GM18907 (cell line): ENCODE measurements at regions not wholly inside any gene's neighbourhood (a gene's known extent, or its start where the extent isn't known, plus 50 kb on each side); places are given as distances from the start of the nearest gene placed in this dataset.
A peak's percentile ranks its signal among the peaks of the same experiment; 100 is the strongest.

Experiments used
- ATAC-seq: cut with Tn5 transposase; IDR thresholded peaks from one replicate; pipeline ENCODE4 v1.9.1; 2021; ENCODE audit warnings: mild to moderate bottlenecking, moderate library complexity; ENCODE audit not compliant: unreplicated experiment

GRCh38 chr13:73902296-73902695, 231.9 kb downstream of the KLF12 start:
- no peak for ATAC-seq

GRCh38 chr13:73901324-73902068, 232.7 kb downstream of the KLF12 start:
- ATAC-seq, result no peak

GRCh38 chr13:73900591-73900990, 233.6 kb downstream of the KLF12 start:
- no peak for ATAC-seq

- ATAC-seq, result no peak
Measured at GRCh38 chr13:73898899-73899298, 235.3 kb downstream of the KLF12 start.

- no peak for ATAC-seq
Measured at GRCh38 chr13:73898276-73898675, 235.9 kb downstream of the KLF12 start.

- ATAC-seq, result no peak
Measured at GRCh38 chr13:73894995-73895571, 239.1 kb downstream of the KLF12 start.

GRCh38 chr13:73893833-73894232, 240.4 kb downstream of the KLF12 start:
- no peak for ATAC-seq

- ATAC-seq, result no peak
Measured at GRCh38 chr13:73891805-73892204, 242.4 kb downstream of the KLF12 start.

- ATAC-seq, result no peak
Measured at GRCh38 chr13:73883162-73883561, 251.0 kb downstream of the KLF12 start.

- ATAC-seq, result no peak
Measured at GRCh38 chr13:73880365-73880764, 253.8 kb downstream of the KLF12 start.

GRCh38 chr13:73879346-73880015, 254.7 kb downstream of the KLF12 start:
- ATAC-seq, result no peak

GRCh38 chr13:73877399-73877798, 256.8 kb downstream of the KLF12 start:
- ATAC-seq, result no peak

- ATAC-seq, result no peak
Measured at GRCh38 chr13:73876323-73876722, 257.9 kb downstream of the KLF12 start.

- ATAC-seq, result peak; percentile 55
Measured at GRCh38 chr13:73873940-73874830, 260.0 kb downstream of the KLF12 start.

- no peak for ATAC-seq
Measured at GRCh38 chr13:73872397-73872796, 261.8 kb downstream of the KLF12 start.

- ATAC-seq, result no peak
Measured at GRCh38 chr13:73870970-73871935, 263.0 kb downstream of the KLF12 start.

GRCh38 chr13:73870036-73870741, 264.0 kb downstream of the KLF12 start:
- no peak for ATAC-seq

- no peak for ATAC-seq
Measured at GRCh38 chr13:73865027-73865426, 269.2 kb downstream of the KLF12 start.

GRCh38 chr13:73861136-73861535, 273.1 kb downstream of the KLF12 start:
- ATAC-seq, result no peak
